COLO668 (cell line): ENCODE measurements at regions not wholly inside any gene's neighbourhood (a gene's known extent, or its start where the extent isn't known, plus 50 kb on each side); places are given as distances from the start of the nearest gene placed in this dataset.

Experiments
- DNase-seq: peaks from one replicate; lab custom pipeline; 2025; ENCODE audit not compliant: unreplicated experiment; lab: John Stamatoyannopoulos, UW

DNA sequence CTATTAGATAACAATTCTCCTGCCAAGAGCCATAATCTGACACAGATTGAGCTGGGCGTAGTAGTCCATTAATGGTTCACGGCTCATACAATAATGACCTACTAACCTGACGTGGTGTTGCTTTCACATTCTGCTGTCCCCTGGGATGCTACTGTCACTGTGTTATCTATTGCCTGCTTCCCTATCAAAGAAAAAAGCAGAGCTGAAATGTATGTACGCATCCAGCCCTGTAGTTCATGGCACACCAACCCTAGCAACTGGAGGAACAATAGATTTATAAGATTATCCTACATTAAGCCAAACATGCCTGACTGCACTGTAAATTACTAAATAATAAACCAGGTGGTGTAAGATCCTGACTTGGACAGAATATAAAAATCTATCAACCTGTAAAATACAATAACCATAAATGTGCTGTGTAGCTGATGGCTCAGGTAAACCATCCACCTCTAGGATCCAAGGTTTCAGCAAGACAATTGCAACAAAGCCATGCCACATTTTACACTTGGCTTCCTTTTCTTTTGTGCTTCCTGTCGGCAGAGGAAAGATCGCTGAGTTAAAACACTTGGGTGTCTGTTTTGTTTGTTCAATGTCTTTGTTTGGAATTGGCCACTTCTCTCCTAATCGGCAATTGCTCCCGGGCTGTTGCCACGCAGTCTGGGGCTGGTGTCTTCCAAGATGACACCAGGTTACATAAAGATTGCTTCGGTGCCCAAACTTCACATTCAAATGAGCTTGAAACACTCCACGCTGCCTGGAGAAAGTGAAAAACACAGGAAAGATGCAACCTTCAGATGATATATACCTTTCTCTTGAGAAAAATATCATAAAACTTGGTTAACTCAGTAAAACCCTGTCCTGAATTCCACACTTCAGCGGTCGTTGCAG, 143.9 kb upstream of the MGMT start:
- DNase-seq = no peak

DNA sequence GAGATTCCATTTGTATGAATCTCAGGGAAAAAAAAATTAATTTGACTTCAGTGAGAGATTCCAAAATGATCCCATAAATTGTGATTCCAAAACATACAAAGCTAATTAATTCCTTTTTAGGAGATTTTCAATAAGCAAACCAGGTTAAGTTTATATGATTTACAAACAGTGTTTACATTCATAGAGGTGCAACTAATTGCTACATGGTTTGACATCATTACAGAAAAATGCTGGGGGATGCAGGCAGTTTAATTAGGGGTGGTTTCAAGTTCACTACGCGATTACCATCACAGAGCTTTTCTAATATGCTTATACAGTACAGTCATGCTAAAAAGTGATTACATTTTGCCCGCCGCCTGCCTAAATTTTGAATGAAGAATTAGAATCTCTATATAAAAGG, 143.2 kb upstream of the MGMT start:
- no peak for DNase-seq

DNA sequence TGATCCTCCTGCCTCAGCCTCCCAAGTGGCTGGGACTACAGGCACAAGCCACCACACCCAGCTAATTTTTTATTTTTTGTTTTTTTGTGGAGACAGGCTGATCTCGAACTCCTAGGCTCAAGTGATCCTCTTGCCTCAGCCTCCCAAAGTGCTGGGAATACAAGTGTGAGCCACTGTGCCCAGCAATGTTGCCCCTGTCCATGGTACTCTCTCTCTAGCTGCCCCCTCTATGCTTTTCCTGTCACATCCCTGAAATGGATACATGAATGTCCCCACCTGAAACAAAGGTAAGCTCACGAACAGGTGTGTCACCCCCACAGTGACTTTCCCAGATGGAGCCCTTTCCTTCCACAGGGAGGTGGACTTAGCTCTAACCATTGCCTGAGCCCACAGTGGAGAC, 141.1 kb upstream of the MGMT start:
- no peak for DNase-seq

DNA sequence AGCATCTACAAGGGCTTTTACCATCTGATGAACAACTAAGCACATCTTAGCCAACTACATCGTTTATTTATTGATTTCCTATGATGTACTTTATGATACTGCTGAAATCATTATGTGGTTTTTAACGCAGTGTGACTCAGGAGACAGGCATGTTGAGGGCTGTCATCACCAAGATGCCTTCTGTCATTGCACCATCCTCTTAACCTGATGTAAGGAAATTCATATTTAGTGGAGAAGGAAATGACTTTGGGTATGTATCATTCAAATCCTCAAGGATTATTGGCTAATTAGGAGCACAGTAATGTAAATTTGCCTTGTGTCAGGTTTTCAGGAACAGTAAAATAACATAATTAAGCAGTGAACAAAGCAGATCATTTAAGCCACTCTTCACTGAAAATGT, 138.5 kb upstream of the MGMT start:
- DNase-seq = no peak

DNA sequence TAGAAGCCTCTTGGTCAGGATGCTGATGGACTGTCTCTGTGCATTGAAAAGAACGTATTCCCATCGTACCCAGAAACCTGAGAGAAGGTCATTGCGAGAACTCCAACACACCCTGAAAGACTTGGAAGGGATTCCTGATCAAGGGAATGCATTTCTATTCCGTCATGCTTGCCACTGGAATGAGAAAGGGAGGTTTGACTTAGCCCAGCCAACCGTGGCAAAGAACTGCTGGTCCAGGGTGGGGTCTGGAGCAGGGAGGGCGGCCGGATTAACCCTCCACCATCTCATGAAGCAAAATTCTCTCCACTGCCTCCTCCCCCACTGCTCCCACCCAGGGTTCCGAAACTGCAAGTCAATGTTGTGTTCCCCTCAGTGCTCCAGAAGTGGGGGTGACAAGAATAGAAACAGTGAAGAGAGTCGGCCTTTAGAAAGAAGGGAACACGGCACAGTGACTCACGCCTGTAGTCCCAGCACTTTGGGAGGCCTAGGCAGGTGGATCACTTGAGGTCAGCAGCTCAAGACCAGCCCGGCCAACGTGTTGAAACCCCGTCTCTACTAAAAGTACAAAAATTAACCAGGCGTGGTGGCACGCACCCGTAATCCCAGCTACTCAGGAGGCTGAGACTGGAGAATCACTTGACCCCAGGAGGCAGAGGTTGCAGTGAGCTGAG, 137.5 kb upstream of the MGMT start:
- no peak for DNase-seq

DNA sequence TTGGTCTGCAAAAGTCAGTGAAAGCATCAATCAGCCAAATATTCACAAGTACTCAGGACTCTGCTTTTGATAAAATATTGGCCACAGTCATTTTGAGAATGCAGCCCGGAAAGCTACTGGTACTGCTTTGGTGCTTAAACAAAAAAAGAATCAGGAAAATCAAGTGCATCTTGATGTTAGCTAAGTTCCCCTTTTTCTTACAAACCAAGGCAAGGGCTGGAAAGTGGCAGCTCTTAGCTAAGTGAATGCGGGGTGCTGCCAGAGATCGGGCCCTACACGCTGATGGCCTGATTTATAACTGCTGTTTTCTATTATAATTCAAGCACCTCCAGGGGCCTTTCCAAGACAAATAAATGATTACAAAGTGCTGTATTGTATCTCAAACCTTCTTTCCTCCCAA, 136.8 kb upstream of the MGMT start:
- no peak for DNase-seq

DNA sequence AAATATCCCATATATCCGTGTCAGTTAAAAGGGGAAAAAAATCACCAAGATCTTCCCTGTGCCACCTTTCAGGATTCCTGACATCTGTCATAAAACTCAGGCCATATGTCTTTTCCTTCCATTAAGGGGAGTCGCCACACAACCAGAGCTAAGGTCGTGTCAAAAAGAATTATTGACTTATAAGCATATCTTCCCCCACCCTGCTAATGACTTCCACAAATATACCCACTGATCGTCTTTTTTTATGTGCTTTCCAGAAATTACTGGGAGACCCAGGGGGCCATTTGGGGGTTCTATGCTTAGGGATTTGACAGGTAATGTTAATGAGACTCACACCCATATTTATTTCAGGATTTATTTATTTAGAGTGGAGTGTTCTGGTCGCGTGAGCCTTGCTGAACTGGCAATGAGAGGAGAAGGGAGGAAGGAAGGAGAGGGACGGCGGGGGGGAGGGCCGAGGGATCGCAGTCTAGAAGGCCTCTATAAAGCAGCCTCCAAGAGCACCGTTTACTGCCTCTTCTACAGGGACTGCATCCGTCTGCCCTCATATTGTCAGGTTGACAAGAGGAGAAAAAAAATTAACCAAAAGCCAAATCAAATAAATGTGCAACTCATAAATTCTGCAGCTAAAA, 135.7 kb upstream of the MGMT start:
- DNase-seq = no peak

DNA sequence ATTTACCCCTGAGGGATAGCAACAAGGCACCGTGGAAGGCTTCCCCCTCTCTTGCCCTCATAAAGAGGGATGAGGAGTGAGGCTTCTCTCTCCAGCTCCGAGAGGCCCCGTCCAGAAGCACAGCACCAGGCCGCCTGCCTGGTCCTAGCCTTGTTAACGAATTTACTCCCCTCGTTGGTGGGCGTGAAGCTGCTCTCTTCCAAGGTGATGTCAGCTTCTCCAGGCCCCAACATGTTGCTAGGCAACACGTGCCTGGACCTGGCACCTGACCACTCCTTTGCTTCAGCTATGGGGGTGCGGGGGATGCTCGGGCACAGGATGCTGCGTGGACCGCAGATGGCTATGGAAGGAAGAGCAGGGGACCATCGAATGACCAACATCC, 135.2 kb upstream of the MGMT start:
- DNase-seq = no peak

DNA sequence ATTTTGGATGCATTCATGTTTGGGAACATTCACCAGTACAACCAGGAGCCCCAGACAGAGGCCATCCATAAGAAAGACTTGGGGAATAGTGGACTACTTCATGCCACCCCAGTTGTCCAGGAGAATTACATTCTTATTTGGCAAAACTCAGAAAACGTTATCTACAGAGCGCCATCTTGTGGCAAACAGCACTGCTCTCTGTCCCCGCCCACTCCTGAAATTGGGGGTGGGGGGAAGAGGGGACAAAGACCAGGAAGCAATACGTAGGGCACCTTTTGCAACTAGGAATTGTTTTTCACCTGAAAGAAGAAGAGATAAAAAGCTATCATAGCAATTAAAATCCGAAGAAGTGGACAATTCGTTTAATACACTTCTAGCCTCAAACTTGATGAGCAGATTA, 134.6 kb upstream of the MGMT start:
- DNase-seq = no peak

DNA sequence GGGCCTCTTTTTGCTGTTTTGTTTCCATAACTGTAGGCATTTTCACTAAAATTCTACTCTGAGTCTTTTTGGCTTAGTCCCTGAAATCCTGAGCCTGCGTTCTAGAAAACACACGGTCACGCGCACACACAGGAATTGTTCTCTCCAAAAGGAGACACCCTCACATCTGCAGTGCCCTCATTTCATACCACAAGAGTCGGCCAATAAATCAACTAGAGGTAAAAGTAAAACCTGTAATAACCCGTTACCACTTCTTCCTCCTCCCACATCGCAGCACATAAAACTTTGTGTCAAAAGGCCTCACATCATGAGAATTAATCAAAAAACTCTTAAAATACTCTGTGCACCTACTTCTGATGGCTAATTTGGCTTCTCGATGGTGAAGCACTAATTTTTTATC, 133.3 kb upstream of the MGMT start:
- no peak for DNase-seq

DNA sequence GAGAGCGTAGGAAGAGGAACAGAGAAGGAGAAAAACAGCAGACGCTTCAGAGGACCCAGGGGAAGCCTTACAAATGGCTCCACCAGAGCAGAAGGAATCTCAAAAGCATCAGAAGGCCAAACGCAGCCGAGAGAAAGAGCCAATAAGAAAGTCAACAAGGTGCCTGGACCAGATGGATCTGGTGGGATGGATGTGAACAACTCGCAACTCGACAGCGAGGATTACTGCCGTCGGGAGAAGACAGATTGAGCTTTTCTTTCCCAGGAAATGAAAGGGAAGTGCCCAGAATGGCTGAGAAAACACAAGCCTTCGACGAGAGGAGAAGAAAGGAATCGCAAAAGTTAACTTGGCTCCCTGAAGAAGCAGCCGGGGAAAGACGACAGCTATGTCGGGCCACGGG, 132.8 kb upstream of the MGMT start:
- no peak for DNase-seq

DNA sequence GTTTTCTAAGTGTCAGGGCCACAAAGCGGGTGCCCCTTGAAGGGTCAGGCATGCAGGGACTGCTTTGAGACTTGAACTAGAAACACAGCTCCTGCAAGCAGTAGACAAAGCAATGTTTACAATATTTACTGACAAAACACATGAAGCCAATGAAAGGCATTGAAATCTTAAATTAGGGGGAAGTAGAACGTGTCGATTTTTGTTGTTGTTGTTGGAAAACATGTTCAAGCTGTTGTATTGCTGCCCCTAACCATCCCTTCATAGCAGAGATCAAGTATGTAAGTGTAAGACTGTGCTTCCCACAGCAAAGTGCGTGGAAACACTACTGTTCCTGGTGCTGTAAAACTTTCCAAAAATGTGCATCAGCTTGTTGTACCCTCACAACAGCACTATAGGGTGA, 131.6 kb upstream of the MGMT start:
- DNase-seq = no peak

DNA sequence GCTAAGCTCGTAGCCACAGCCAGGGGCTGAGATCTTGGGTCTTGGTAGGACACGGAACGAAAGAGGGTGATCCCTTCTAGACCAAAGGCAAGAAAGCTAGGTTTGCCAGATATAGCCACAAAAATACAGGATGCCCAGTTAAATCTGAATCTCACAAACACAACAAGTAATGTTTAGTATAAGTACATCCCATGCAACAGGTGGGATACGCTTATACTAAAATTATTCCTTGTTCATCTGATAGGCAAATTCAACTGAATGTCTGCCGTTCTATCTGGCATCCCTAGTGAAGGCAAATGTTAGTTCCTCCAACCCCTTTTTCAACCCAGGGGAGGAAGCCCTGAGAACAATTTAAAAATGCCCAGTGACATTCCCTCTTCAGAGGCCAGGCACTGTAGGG, 131.1 kb upstream of the MGMT start:
- DNase-seq = no peak

DNA sequence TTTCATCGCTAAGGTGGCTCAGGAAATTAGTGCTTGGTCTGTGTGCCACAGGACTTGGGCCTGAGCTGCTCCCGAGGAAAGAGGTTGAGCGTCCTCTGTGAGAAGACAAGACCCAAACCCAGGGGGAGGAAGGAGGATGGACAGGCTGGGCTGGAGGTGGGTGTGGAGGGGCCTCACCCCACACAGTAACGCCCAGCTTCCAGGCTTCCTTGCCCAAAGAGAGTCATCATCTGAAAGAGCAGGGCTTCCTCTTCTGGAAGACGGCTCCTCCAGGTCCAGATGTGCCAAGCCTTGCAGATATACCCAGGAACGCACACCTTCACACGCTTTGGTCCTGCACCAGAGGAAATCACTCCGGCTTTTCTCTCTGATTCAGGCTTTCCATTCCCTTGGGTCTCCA, 127.8 kb upstream of the MGMT start:
- DNase-seq = no peak

DNA sequence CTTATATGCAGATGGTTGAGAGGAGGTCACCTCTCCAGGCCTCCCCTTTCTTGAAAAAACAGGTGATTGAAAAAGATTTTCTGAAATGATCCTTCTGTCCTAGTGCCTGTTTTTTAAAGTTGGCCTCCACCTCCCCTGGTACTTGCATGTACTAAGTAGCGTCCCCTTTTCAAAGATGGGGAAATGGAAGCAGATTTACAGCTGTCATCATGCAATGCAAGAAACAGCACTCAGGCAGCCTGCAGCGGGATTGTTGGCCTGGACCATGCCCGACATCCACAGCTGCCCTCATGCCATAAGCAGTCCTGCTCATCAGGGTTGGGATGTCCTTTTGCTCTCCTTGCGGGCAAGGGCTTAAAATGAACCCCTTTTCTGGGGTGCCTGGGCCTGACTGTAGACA, 127.2 kb upstream of the MGMT start:
- no peak for DNase-seq

DNA sequence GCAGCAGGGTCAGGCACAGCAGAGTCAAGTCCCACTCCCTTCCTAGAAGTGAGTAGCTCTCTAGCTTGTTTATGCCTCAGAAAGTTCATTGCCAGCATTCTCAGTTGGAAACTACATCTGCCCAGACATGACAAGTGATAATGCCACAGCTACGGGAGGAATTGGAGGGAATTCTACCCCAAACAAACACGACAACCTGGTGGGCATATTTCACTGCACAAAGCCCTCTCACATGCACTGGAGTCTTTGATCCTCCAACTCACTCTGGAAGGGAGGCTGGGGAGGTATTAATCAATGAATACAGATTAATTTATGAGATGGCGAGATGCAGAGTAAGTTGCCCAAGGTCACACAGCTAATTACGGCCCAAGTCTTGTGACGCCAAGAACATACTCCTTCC, 126.0 kb upstream of the MGMT start:
- no peak for DNase-seq

DNA sequence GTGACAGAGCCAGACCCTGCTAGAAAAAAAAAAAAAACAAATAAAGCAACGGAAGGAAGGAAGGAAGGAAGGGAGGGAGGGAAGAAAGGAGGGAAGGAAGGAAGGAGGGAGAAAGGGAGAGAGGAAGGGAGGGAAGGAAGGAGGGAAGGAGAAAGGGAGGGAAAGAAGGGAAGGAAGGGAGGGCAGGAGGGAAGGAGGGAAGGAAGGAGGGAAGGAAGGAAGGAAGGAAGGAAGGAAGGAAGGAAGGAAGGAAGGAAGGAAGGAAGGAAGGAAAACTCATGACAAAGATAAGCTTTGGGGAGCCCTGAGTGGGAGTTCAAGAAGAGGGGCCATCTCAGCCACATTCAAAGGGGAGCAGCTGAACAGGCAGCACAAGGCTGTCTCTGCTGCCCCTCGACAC, 124.7 kb upstream of the MGMT start:
- no peak for DNase-seq

DNA sequence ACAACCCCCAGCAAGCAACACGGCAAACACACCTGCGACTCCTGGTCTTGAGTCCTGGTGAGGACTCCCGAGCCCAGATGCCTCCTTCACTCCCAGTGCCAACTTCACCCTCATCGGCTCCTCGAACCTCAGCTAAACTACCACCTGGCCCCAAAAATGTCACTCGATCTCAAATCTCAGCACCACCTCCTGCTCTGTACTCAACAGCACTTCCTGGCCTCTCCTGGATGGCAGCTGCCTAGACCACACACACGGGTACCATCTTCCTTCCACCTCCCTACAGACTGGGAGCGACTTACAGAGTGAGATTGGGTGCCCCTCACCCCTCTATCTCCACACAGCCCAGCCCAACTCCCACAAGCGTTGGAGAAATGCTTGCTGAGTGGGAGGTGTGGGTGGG, 123.9 kb upstream of the MGMT start:
- no peak for DNase-seq

DNA sequence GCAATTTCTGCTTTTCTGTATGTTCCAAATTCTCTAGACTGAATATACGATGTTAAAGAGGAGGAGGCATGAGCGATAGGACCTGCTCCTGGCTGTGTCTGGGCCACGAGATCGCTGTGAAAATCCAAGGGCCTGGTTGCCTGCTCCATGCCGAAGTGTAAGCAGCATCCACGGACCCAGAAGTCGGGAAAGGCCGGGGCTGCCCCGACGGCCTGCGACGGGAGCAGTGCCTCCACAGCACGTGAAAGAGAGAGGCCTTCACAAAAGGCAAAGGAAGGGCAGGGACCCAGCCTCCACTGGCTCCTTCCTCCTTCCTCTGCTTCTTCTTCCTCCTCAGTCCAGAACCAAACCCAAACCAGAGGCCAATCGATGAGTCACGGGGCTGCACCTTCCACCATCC, 122.9 kb upstream of the MGMT start:
- no peak for DNase-seq

DNA sequence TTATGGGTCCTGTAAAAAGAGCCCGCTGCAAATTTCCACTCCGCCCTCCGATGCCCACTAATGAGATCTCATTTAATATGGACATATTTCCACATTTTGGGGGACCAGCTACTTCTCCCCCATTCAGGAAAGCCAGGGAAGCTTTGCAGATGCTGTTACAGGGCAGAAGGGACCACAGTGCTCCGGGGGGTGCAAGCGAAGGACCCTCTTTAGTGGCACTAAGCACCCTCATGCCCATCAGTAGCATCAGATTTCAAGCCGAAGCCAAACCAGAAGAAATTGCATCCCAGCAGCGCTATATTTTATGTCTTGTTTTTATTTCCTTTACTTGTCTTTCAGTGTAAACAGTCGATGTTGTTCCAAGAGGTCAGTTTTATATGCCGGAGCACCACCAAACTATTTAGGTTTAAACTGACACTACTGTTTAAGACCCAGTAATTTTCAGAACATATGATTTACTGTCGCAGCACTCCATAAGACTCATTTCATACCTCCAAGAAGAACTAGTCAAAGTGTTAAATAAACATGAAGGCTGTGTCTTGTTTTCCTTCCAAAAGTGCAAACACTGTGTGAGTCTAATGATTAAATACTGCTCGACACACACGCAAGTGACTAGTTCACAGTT, 122.2 kb upstream of the MGMT start:
- DNase-seq = no peak

DNA sequence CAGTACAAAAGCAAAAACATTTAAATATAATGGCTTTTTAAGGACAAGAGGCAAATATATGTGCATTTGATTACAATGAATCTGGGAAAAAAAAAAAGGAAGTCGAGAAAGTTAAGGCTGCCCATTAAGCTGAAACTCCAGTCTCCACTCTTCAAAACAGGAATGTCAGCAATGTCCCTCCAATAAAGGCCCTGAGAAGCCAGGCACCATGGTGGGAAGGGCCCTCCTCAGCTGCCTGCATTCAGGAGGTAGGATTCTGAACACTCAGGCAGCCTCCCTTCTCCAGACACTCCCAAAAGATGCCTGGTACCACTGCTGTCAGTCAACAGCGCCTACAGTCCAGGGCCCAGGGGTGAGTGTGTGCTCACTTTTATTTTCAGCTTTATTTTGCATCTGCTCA, 121.3 kb upstream of the MGMT start:
- no peak for DNase-seq

DNA sequence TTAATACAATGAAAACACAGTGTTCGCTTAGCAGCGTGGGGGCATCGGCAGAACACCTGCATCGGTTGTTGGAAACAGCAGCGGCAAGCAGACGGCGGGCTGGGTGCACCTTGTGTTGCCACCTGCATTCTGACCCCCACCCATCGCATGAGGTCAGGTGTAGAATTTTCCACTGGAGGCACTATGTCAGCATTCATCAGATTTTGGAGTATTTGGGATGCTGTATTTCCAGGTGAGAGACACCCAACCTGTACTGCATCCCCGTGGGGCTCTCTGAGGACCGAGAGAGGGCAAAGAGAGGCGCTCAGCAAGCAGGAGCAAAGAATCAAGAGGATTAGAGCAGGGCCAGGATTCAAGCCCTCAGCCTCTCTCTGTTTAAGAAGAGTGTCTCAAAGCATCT, 116.4 kb upstream of the MGMT start:
- no peak for DNase-seq
